Activated naive CD4-positive, alpha-beta T cell treated with anti-CD3 and anti-CD28 coated beads, Interleukin-2, amount 50 U/mL, for 72 hours (primary cell): ENCODE measurements at regions not wholly inside any gene's neighbourhood (a gene's known extent, or its start where the extent isn't known, plus 50 kb on each side); places are given as distances from the start of the nearest gene placed in this dataset.

ENCODE experiments used
- ATAC-seq, 2 donors: fragments of 150-1000 bp; cut with Tn5 transposase; 2 replicates each; pipeline ENCODE4 v1.10.0; 2021; ENCODE audit warnings: mild to moderate bottlenecking in 2 of 2, moderate library complexity in 2 of 2
- DNase-seq, 2 donors: peaks; one replicate each; pipeline ENCODE4 v3.0.0; 2021 to 2022; ENCODE audit warnings: low spot score in 2 of 2
- H3K27ac Mint-ChIP-seq, 2 donors: one replicate each; pipeline ENCODE4 v1.8.0; 2022; ENCODE audit warnings: mild to moderate bottlenecking in 2 of 2, mixed read lengths in 2 of 2
- H3K36me3 Mint-ChIP-seq, 2 donors: one replicate each; pipeline ENCODE4 v1.8.0; 2022; ENCODE audit warnings: mixed read lengths in 2 of 2
- H3K9me3 Mint-ChIP-seq, 2 donors: one replicate each; pipeline ENCODE4 v1.8.0; 2022; ENCODE audit warnings: mixed read lengths in 2 of 2

DNA sequence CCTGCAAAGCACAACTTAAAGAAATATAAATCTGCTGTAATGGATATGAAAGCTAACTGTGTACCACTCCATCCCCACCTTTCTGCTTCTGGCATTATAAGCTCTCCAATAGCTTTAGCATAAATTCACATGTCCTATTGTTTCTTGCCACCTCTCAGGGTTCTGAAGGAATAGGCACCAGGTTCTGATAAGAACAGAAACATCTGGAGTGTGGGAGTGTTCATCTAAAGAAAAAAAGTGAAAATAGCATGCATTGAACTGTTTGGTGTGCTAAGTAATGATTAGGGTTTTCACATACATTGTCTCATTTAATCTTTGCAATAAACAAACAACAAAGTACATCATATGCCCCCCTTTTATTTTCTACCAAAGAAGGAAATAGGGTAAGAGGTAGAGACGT lies 72.3 kb downstream of the FAM76B start:
- no peak overlapping the region for H3K27ac Mint-ChIP-seq
- no peaks in the 10 kb centered on the region for H3K36me3 Mint-ChIP-seq
- DNase-seq: no peak
- H3K9me3 Mint-ChIP-seq: no peaks in the 10 kb centered on the region
- ATAC-seq: no peak

DNA sequence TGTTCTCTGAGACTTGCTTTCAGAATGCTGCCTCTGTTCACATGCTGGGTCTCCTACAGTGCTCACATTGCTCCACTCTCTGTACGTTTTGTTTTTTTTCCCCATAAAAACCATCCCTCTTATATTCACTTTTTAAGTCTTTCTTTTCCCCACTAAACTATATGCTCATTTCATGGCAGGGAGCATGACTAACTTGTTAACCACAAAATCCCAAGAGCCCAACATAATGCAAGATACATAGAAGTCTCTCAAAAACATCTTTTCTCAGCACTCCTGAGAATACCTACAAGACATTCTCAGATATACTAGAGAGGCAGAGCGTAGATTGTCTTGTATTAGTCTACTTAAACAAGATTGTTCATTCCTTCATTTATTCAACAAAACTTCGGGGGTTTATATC lies 73.3 kb downstream of the FAM76B start:
- H3K27ac Mint-ChIP-seq: peak overlapping the region in 1 of 2 donors; percentile 4

DNA sequence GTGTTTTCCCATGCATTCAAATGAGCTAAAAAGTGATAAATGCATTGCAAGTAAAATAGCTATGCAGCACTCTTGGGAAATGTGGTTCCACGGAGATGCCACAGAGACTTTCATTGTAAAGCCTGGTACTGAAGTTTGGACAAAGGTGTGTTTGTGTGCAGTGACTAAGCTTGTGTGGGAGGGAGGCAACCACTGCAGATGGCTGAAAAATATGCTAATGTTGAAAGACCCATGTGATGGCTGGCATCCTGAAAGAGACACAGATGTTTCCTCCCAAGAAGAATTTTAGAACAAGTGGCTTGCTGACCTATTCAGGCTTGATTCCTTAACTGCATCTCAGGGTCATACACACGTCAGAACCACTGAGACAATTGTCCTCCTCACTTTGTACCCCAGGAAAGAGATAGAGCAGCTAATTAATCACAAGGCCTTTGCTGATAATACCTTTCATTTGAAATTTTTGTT lies 73.8 kb downstream of the FAM76B start:
- Mint-ChIP-seq H3K9me3 (no peaks in the 10 kb centered on the region), H3K36me3 (no peaks in the 10 kb centered on the region), H3K27ac (peak overlapping the region; percentile 4 to 85)
- DNase-seq (peak in 1 of 2 donors; percentile 44), ATAC-seq (peak; percentile 82 to 90)

More for the DNA sequence above, 73.3 kb downstream of the FAM76B start:
- ATAC-seq (peak; percentile 10 to 12), DNase-seq (no peak)
- Mint-ChIP-seq H3K9me3 (no peaks in the 10 kb centered on the region), H3K36me3 (no peaks in the 10 kb centered on the region)

DNA sequence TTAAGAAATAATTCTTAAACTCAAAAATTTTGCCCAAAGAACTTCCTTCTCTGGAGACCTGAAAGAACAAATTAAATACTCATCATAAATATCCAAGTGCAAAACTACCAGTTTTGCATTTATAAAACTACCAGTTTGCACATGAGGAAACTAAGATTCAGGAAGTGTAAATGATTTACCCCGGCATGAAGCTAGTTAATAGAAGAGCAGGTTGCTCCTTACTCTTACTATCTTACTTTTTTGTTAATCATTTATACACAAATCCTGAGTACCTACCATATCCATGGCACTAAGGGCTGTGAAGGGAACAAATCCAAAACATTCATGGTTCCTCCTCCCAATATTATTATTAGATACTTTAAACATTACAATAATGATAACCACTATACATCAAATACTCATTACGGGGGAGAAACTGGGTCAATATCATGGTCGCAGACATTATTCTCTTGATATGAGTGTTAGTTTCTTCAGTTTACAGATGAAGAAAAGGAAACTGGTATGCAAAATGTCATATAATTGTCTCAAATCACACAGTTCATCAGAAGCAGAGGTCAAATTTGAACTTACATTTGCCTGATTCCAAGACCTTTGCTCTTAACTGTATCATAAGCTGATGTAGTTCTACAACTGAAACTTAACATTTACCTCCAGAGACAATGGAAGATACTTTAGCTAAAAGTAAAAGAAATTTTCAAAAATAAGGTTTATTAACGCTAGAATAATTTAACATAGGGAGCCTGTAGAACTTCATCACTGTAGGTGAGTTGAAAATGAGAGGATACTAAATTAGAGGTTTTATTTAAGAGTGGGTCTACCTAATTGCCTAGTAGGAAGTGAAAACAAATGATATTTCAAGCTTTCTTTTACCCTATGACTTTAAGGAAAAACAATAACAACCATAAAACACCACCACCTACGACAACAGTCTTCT lies 74.5 kb downstream of the FAM76B start:
- Mint-ChIP-seq H3K36me3 (no peaks in the 10 kb centered on the region), H3K9me3 (no peaks in the 10 kb centered on the region), H3K27ac (peak overlapping the region; percentile 4 to 85)
- DNase-seq (no peak), ATAC-seq (no peak)

DNA sequence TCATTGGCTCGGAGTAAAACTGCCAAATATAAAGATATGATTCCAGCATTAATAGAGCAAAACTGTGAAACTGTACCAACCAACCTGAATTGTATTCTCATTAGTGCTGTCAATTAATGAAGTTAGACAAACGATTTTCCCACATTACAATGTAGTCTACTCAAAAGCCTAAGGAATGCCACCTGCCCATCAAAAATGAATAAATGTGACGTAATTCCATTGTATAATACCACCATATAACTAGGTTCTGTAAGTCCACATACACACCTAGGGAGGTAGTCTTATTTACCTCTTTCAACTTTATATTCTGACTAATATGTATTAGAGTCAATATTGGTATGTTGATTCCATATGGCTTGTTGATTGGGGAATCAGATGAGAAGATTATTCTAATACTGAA lies 76.2 kb downstream of the FAM76B start:
- ATAC-seq: no peak
- no peak for DNase-seq
- no peak overlapping the region for H3K27ac Mint-ChIP-seq
- H3K9me3 Mint-ChIP-seq: peaks cover 0 to 5% of the 10 kb centered on the region in 2 donors
- H3K36me3 Mint-ChIP-seq: no peaks in the 10 kb centered on the region

DNA sequence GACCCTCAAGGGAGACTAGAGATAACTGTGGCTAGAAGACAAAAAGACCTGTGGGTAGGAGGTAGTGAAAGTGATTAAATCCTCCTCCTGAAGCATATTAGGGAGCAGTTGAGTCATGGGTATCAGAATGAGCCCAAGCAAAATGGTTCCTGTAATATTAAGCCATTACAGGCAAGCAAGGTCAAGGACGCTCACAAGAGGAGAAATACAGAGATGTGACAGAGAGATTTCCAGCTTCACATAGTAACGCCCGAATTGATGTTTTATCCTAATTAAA lies 77.7 kb downstream of the FAM76B start:
- peak overlapping the region; percentile 3 to 28 for H3K27ac Mint-ChIP-seq
- no peaks in the 10 kb centered on the region for H3K36me3 Mint-ChIP-seq
- no peak for DNase-seq
- peak; percentile 56 to 63 for ATAC-seq
- H3K9me3 Mint-ChIP-seq: peaks cover 0 to 5% of the 10 kb centered on the region in 2 donors

DNA sequence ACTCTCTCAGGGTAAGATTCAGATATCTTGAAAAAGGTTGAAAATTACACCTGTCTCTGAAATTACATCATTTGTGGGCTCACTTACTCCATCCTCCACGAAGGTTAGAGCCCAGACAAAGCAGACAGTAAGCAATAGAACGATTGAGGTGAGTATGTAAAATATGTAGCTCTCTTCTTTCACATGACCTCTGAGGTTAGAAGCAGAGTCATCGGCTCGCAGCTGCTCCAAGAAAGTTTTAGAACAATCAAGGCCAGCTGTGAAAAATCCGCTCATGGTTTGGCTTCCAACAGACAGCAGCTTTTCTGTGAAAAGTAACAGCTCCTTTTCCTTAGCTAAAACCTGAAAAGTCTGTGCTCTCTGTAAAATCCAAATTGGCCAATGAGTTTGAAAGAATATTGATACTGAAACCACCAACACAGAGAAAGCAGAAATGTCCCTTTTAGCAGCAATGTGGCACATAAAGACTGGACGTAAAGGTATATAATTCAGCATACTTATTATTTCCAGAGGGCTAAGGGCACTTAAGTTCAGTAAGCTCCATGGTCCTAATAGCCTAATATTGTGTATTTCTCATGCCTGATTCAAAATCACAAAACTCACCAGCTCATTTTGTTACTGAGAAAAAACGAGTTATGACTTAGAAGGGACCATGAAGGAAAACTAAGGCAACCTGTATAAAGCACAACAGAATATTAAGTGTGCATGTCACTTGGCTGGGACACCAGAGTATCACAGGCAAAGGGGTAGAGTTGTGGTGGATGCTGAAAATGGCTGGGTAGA lies 78.2 kb downstream of the FAM76B start:
- peak overlapping the region; percentile 3 to 28 for H3K27ac Mint-ChIP-seq
- DNase-seq: no peak
- peaks cover 0 to 5% of the 10 kb centered on the region in 2 donors for H3K9me3 Mint-ChIP-seq
- no peaks in the 10 kb centered on the region for H3K36me3 Mint-ChIP-seq
- ATAC-seq: peak; percentile 50 to 60

DNA sequence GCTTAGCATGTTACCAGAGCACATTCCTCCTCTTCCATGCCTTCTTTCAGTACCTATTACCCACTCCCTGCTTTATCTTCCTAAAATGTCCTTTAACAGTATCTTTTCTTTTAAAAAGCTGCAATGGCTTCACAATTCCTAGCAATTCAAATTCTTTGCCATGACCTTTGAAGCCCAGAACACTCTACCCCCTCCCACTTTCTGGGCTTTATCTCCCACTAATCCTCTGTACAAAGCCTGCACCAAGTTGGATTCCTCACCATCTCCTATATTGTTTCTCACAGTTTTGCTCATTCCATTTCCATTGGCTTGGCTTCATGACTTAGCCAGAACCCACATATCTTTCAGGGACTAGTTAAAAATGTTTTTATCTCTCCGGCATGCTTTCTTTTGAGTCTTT lies 80.9 kb downstream of the FAM76B start:
- DNase-seq (no peak), ATAC-seq (no peak)
- no peak overlapping the region for H3K27ac Mint-ChIP-seq
- peaks cover 0 to 5% of the 10 kb centered on the region in 2 donors for H3K9me3 Mint-ChIP-seq
- no peaks in the 10 kb centered on the region for H3K36me3 Mint-ChIP-seq

DNA sequence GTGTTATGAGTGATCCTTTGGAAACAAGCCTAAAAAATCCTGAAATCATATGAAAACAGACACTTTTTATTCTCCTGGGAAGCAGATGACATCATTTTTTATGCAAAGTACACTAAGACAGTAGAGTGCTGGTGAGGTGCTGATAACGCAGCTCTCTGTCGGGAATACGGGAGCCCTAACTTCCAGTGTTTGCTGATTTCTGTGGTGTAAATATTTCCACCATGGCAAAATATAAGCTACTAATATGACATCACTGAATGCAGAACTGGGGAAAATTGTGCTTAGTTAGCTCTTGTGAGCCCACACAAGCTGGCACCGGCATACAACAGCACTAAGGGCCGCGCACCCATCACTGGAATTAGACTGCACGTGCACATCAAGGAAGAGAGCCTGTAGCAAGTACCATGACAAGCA lies 82.6 kb downstream of the FAM76B start:
- no peak for ATAC-seq

DNA sequence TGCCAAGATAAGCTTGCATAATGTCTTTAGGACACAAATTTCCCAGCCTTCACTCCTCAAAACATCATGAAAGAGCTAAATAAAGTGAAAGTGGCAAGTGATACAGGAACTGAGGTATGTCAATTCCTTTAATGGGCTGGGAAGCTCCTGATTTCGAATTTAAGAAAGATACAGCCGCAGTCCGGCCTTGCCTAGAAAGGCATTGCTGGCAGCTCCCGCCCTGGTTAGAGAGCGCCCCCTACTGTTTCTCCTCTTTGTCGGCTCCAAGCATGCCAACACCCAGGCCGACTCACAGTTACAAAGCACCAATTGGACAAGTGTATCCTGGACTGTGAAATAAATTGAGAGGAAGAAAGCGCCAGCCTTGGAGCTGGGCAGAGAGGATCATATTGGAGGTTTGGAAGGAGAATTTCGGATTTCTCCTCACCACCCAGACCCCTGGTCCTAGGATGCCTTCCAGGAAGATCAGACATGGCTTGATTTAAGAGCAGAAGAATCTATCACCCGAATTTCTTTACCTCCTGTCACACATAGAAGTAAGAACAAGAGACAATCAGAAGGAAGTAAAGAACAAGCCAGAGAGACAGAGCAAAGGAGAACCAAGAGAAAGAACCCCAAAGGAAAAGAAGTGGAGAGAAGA lies 84.0 kb downstream of the FAM76B start:
- Mint-ChIP-seq H3K36me3 (no peaks in the 10 kb centered on the region), H3K27ac (no peak overlapping the region)
- DNase-seq: peak; percentile 86 to 88

More for the DNA sequence above, 82.6 kb downstream of the FAM76B start:
- DNase-seq: no peak
- H3K9me3 Mint-ChIP-seq: peaks cover 0 to 5% of the 10 kb centered on the region in 2 donors
- no peak overlapping the region for H3K27ac Mint-ChIP-seq
- no peaks in the 10 kb centered on the region for H3K36me3 Mint-ChIP-seq

DNA sequence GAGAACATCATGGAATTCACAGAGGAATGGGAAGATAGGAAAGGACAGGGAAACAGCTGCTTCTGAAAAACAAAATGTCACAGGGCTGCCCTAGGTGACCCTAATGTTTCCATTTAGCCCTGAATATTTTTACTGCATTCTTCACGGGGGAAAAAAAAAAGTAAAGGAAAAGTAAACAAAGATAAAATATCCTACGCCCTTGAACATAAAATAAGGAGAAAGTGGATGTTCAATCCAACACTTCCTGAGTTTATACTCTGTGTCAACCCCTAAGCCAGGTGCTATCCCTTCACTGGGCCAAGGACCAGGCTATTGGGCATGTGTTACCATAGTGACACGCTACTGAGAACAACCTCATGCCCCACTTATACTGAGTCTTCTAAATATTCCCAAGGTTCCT lies 84.7 kb downstream of the FAM76B start:
- no peak for ATAC-seq
- peaks cover 0 to 5% of the 10 kb centered on the region in 2 donors for H3K9me3 Mint-ChIP-seq
- DNase-seq: no peak
- H3K27ac Mint-ChIP-seq: no peak overlapping the region
- H3K36me3 Mint-ChIP-seq: no peaks in the 10 kb centered on the region

More for the DNA sequence above, 84.0 kb downstream of the FAM76B start:
- H3K9me3 Mint-ChIP-seq: peaks cover 0 to 5% of the 10 kb centered on the region in 2 donors
- ATAC-seq: peak; percentile 78 to 89

DNA sequence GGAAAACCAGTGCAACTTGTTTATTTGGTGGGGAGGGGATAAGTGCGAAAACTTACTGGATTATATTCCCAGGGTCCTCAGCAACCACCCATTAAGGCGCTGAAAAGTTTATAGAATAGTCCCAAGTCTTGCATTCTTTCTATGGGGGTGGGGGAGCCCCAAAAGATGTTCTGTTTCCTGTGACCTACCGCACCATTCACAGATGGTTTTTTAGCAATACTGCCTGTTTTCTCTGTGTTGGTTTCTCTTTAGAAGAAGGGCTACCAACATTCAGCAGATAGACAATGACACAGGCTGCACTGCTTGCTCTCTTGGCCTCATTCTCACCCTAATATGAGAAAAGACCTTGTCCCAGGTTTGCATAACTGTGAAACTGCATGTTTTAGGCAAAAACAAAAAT lies 86.5 kb downstream of the FAM76B start:
- Mint-ChIP-seq H3K27ac (peak overlapping the region in 1 of 2 donors; percentile 79), H3K36me3 (peaks cover 0 to under 1% of the 10 kb centered on the region in 2 donors)
- ATAC-seq: peak; percentile 18 to 24

DNA sequence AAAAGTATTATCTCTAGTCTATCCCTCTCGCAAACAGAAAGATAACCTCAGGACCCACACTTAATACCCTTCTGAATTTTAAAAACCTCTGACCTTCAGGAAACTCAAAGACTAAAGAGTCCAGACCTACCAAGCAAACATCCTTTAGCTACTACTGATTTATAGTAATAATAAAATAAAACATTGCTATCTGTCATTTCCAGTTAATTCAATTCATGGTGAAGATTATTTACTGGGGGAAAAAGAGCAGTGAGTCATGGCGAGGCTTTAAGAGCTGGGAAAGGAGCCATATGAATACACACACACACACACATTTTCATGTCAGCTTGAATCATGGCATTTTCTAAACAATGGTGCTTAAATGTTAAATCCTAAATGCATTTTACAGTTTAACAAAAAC lies 87.1 kb downstream of the FAM76B start:
- DNase-seq: no peak
- H3K36me3 Mint-ChIP-seq: peaks cover under 1 to 6% of the 10 kb centered on the region in 2 donors
- peak overlapping the region in 1 of 2 donors; percentile 86 for H3K27ac Mint-ChIP-seq
- ATAC-seq: no peak
- no peaks in the 10 kb centered on the region for H3K9me3 Mint-ChIP-seq

More for the DNA sequence above, 86.5 kb downstream of the FAM76B start:
- no peaks in the 10 kb centered on the region for H3K9me3 Mint-ChIP-seq
- no peak for DNase-seq

DNA sequence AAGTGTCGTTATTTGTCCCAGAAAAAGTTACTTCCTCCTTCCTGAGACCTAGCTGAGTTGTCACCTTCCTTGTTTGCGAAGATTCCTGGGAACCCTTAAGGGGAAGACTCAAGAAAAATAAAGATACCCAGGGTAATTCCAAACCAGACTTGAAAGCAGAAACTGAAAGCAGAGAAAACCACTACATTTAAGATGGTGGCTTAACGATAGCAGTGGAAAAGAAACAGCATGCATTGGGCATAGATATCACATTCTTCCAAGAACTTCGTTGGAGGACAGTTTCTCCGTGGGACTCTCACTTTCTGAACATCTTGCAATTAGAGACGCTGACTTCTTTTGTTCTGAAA lies 89.1 kb downstream of the FAM76B start:
- H3K27ac Mint-ChIP-seq: peak overlapping the region; percentile 96
- peaks cover 3 to 10% of the 10 kb centered on the region in 2 donors for H3K9me3 Mint-ChIP-seq
- peaks cover 17 to 20% of the 10 kb centered on the region in 2 donors for H3K36me3 Mint-ChIP-seq

DNA sequence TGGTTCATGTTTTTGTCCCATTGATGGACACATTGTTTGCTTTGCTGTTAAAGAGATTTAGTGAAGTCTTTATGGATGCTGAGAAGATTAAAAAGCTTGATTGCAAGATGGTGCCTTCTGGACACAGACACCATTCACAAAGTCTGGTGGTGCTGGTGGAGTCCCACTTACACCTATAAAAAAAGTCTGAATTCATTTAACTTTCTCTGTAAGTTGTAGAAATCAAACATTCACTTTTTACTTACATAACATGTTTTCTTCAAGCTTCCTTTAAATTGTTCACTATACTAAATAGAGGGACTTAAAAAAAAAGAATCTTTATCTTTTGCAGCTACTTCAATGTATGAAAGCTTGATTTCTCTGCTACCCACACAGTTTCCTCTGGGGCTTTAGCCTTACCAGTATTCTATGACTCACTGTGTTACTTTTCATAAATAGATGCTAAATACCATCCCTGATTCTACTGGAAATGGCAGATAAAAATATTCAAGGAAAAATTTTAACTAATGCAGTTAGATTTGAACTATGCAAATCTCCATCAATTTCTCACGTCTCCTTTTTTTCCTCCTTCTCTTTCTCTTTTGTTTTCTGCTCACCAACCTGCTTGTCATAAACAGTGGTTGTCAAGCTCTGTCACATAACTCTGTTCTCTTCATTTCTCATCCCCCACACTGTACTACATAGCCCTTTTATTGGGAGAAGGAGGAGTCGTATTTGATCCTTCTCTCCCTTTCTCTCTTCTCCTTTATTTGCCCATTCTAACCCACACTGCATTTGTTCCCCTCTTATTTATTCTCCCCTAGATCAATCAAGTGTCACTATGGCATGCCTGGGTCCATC lies 89.7 kb downstream of the FAM76B start:
- peak overlapping the region; percentile 96 for H3K27ac Mint-ChIP-seq
- DNase-seq: no peak

More for the DNA sequence above, 89.1 kb downstream of the FAM76B start:
- ATAC-seq: peak; percentile 31 to 45
- no peak for DNase-seq

More for the DNA sequence above, 89.7 kb downstream of the FAM76B start:
- peak; percentile 62 to 64 for ATAC-seq
- H3K9me3 Mint-ChIP-seq: peaks cover 4 to 11% of the 10 kb centered on the region in 2 donors
- peaks cover 17 to 22% of the 10 kb centered on the region in 2 donors for H3K36me3 Mint-ChIP-seq
